DMS79 treated with DMSO at 0.1 percent for 48 hours (cell line): ENCODE measurements at regions not wholly inside any gene's neighbourhood (a gene's known extent, or its start where the extent isn't known, plus 50 kb on each side); places are given as distances from the start of the nearest gene placed in this dataset.

Experiments used
- DNase-seq: peaks from one replicate; lab custom pipeline; 2025; lab: John Stamatoyannopoulos, UW

- no peak for DNase-seq
Measured at GRCh38 chr3:64995857-64996551, 308.2 kb upstream of the ADAMTS9 start.

- no peak for DNase-seq
Measured at GRCh38 chr3:64993781-64994180, 306.0 kb upstream of the ADAMTS9 start.

GRCh38 chr3:64992530-64993285, 304.9 kb upstream of the ADAMTS9 start:
- no peak for DNase-seq

- no peak for DNase-seq
Measured at GRCh38 chr3:64988188-64988587, 300.4 kb upstream of the ADAMTS9 start.

GRCh38 chr3:64987726-64988125, 299.9 kb upstream of the ADAMTS9 start:
- no peak for DNase-seq

GRCh38 chr3:64985072-64985471, 297.3 kb upstream of the ADAMTS9 start:
- no peak for DNase-seq

- DNase-seq, result no peak
Measured at GRCh38 chr3:64983583-64984359, 296.0 kb upstream of the ADAMTS9 start.

- DNase-seq, result no peak
Measured at GRCh38 chr3:64977308-64978100, 289.7 kb upstream of the ADAMTS9 start.

GRCh38 chr3:64976456-64976855, 288.7 kb upstream of the ADAMTS9 start:
- no peak for DNase-seq

- DNase-seq, result no peak
Measured at GRCh38 chr3:64975147-64975546, 287.3 kb upstream of the ADAMTS9 start.

- DNase-seq, result no peak
Measured at GRCh38 chr3:64974401-64974800, 286.6 kb upstream of the ADAMTS9 start.

GRCh38 chr3:64972793-64973192, 285.0 kb upstream of the ADAMTS9 start:
- DNase-seq, result no peak

GRCh38 chr3:64971602-64972001, 283.8 kb upstream of the ADAMTS9 start:
- peak; percentile 38 for DNase-seq

- no peak for DNase-seq
Measured at GRCh38 chr3:64970634-64971033, 282.8 kb upstream of the ADAMTS9 start.

GRCh38 chr3:64961301-64961700, 273.5 kb upstream of the ADAMTS9 start:
- no peak for DNase-seq

GRCh38 chr3:64958199-64958843, 270.5 kb upstream of the ADAMTS9 start:
- no peak for DNase-seq

- peak; percentile 42 for DNase-seq
Measured at GRCh38 chr3:64957408-64958198, 269.8 kb upstream of the ADAMTS9 start.

- peak; percentile 56 for DNase-seq
Measured at GRCh38 chr3:64956711-64957325, 269.0 kb upstream of the ADAMTS9 start.

- no peak for DNase-seq
Measured at GRCh38 chr3:64954995-64955636, 267.3 kb upstream of the ADAMTS9 start.
